Astrocyte (in vitro differentiated cells and primary cell): ENCODE measurements at regions not wholly inside any gene's neighbourhood (a gene's known extent, or its start where the extent isn't known, plus 50 kb on each side); places are given as distances from the start of the nearest gene placed in this dataset.

Experiments used
- EZH2 ChIP-seq: IDR thresholded peaks from 2 replicates; pipeline ENCODE4 v1.6.1; 2012; ENCODE audit warnings: mild to moderate bottlenecking, low read length, inconsistent platforms; ENCODE audit not compliant: insufficient read depth
- TF ChIP-seq, protein P1 (sequence below): IDR thresholded peaks from 2 replicates; pipeline ENCODE4 v1.5.1; 2011; ENCODE audit warnings: low read depth, mild to moderate bottlenecking, inconsistent platforms, low read length, moderate library complexity; ENCODE audit not compliant: insufficient read depth

DNA sequence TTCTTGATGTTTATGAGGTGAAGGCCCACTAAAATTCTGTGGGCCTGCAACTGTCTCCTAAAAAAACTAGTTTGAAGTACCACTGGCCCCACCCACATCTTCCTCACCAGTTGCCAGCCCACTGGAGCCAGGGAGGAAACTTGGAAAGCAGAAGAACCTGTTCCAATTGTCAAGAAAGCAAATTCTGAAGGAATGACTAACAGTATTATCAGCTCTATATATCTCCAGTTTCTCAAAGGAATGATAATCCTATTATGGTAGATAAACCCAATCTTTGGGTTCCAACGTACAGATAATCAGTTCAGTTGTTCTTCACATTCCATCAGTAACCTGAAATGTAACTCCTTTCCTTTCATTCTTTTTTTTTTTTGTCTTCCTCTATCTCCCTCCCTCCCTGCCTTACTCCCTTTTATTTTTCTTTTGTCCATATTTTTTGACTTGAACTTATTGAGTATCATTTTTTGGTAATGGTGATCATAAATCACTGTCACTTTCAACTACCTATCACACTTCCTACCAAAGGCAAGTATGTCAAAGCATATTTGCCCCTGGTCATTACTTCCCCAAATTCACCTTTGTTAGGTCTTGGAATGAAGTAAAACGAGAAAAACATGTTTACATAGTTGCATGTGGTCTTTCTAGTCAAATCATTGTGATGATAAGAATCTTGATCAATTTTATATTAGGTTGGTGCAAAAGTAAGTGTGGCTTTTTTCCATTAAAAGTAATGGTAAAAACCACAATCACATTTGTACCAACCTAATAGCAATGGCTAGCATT is 943.4 kb downstream of the TTLL7 start:
- TF ChIP-seq, protein P1, sequence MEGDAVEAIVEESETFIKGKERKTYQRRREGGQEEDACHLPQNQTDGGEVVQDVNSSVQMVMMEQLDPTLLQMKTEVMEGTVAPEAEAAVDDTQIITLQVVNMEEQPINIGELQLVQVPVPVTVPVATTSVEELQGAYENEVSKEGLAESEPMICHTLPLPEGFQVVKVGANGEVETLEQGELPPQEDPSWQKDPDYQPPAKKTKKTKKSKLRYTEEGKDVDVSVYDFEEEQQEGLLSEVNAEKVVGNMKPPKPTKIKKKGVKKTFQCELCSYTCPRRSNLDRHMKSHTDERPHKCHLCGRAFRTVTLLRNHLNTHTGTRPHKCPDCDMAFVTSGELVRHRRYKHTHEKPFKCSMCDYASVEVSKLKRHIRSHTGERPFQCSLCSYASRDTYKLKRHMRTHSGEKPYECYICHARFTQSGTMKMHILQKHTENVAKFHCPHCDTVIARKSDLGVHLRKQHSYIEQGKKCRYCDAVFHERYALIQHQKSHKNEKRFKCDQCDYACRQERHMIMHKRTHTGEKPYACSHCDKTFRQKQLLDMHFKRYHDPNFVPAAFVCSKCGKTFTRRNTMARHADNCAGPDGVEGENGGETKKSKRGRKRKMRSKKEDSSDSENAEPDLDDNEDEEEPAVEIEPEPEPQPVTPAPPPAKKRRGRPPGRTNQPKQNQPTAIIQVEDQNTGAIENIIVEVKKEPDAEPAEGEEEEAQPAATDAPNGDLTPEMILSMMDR: no peak
- no peak for TF ChIP-seq EZH2
